DND-41 (cell line): ENCODE measurements at regions not wholly inside any gene's neighbourhood (a gene's known extent, or its start where the extent isn't known, plus 50 kb on each side); places are given as distances from the start of the nearest gene placed in this dataset.

Experiments
- CTCF ChIP-seq: IDR thresholded peaks from 2 replicates; pipeline ENCODE4 v1.5.1; 2012; ENCODE audit warnings: borderline replicate concordance, low read length, moderate library complexity, mild to moderate bottlenecking; ENCODE audit not compliant: poor library complexity, severe bottlenecking; ENCODE audit errors: extremely low read depth
- EZH2 ChIP-seq: IDR thresholded peaks from 3 replicates; pipeline ENCODE4 v1.6.1; 2012; ENCODE audit warnings: borderline replicate concordance, low read depth, mild to moderate bottlenecking, moderate library complexity, low read length, inconsistent platforms; ENCODE audit not compliant: severe bottlenecking

GRCh38 chr4:187942968-187943367 lies 52.6 kb upstream of the ZFP42 start:
- TF ChIP-seq CTCF: no peak
- TF ChIP-seq EZH2: no peak
